Testis (tissue), 2 donors: ENCODE measurements at regions not wholly inside any gene's neighbourhood (a gene's known extent, or its start where the extent isn't known, plus 50 kb on each side); places are given as distances from the start of the nearest gene placed in this dataset.

Experiments used
- DNase-seq: peaks from one replicate; pipeline ENCODE4 v3.0.0-alpha.2; 2019
- H3K27ac ChIP-seq, 2 donors: fragments of 200-600 bp; sonication (generic); one replicate each; pipeline ENCODE4 v1.5.1; 2019
- H3K27me3 ChIP-seq: fragments of 200-600 bp; sonication (generic); one replicate; pipeline ENCODE4 v1.5.1; 2019
- H3K36me3 ChIP-seq: fragments of 200-600 bp; sonication (generic); one replicate; pipeline ENCODE4 v1.5.1; 2017; ENCODE audit warnings: low read depth; ENCODE audit errors: missing control alignments
- H3K4me1 ChIP-seq: fragments of 200-600 bp; sonication (generic); one replicate; pipeline ENCODE4 v1.5.1; 2019
- H3K4me3 ChIP-seq, 2 donors: fragments of 200-600 bp; sonication (generic); one replicate each; pipeline ENCODE4 v1.5.1; 2017 to 2019
- H3K9me3 ChIP-seq: fragments of 200-600 bp; sonication (generic); one replicate; pipeline ENCODE4 v1.5.1; 2017
- POLR2A ChIP-seq: fragments of 450-650 bp; IDR thresholded peaks from one replicate; pipeline ENCODE4 v1.6.1; 2017; ENCODE audit warnings: antibody characterized with exemption, mild to moderate bottlenecking, moderate library complexity
- WGBS, 2 donors: methylation state at CpG; one replicate each; pipeline ENCODE4 v1.1.5; 2018; 5-methylcytosine and 5-hydroxymethylcytosine counted together
- intact Hi-C: fragments of 100-400 bp; cut with DNase I; formaldehyde crosslinking; loops from one replicate; pipeline ENCODE4 v1.15.1; 2023; ENCODE audit warnings: low total_unique reads
- TF ChIP-seq, protein P1 (sequence below), 3 experiments: fragments of 450-650 bp in 2 of 3; fragments of 200-600 bp in 1 of 3; sonication (generic) in 1 of 3; IDR thresholded peaks; one replicate each; pipeline ENCODE4 v1.5.1; 2016 to 2019; ENCODE audit warnings: antibody characterized with exemption in 3 of 3, mild to moderate bottlenecking in 2 of 3, moderate library complexity in 1 of 3

DNA sequence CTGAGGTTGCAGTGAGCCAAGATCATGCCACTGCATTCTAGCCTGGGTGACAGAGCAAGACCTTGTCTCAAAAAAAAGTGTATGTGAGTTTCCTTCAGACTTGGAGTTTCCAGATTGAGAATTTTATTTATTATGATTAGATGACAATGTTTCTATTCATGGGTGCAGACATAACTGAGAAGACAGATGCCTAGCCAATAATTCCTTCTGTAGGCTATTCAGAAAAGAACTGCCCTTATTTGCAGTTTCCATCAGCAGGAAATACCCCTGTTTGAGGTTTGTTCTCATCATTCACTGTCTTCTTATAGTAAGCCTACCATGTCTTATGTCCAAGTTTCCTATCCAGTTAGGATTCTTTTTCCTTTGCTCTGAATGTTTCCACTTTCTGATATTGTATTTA is 269.0 kb downstream of the KTN1 start:
- TF ChIP-seq POLR2A, result no peak
- TF ChIP-seq, protein P1, sequence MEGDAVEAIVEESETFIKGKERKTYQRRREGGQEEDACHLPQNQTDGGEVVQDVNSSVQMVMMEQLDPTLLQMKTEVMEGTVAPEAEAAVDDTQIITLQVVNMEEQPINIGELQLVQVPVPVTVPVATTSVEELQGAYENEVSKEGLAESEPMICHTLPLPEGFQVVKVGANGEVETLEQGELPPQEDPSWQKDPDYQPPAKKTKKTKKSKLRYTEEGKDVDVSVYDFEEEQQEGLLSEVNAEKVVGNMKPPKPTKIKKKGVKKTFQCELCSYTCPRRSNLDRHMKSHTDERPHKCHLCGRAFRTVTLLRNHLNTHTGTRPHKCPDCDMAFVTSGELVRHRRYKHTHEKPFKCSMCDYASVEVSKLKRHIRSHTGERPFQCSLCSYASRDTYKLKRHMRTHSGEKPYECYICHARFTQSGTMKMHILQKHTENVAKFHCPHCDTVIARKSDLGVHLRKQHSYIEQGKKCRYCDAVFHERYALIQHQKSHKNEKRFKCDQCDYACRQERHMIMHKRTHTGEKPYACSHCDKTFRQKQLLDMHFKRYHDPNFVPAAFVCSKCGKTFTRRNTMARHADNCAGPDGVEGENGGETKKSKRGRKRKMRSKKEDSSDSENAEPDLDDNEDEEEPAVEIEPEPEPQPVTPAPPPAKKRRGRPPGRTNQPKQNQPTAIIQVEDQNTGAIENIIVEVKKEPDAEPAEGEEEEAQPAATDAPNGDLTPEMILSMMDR (IDR thresholded peaks at IDR 0.05), result no peak
- H3K36me3 ChIP-seq, result no peaks in the 10 kb centered on the region
- no peak overlapping the region for H3K27ac ChIP-seq
- H3K4me3 ChIP-seq, result no peak overlapping the region
- intact Hi-C loops, result no loop called here
- H3K27me3 ChIP-seq, result no peaks in the 10 kb centered on the region
- no peak for DNase-seq
- no peaks in the 10 kb centered on the region for H3K9me3 ChIP-seq
- H3K4me1 ChIP-seq, result no peaks in the 10 kb centered on the region

DNA sequence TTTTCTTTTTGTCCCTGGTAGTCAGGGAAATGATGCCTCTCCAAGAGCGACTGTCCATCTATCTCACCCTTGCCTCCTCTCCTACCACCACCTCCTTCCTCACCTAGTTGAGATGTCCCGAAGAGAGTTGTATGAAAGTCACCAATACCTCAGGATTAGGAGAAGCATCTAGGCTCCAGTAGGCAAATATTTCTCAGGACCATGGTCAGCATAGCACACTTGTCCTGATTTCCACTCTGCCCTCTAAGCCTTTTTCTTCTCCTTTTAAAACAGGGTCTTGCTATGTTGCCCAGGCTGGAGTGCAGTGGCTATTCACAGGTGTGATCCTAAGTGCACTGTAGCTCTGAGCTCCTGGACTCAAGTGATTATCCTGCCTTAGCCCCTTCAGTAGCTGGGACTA is 268.4 kb upstream of the PELI2 start:
- no peaks in the 10 kb centered on the region for H3K9me3 ChIP-seq
- H3K27ac ChIP-seq, result no peak overlapping the region
- WGBS, 2 donors, result 99 to 100% methylated on average over 2 of the region's 2 CpGs
- no peak for DNase-seq
- intact Hi-C loops, result no loop called here
- H3K4me1 ChIP-seq, result no peaks in the 10 kb centered on the region
- no peak overlapping the region for H3K4me3 ChIP-seq
- no peak for TF ChIP-seq POLR2A
- TF ChIP-seq, protein P1 (IDR thresholded peaks at IDR 0.05), result no peak
- no peaks in the 10 kb centered on the region for H3K36me3 ChIP-seq
- H3K27me3 ChIP-seq, result no peaks in the 10 kb centered on the region

DNA sequence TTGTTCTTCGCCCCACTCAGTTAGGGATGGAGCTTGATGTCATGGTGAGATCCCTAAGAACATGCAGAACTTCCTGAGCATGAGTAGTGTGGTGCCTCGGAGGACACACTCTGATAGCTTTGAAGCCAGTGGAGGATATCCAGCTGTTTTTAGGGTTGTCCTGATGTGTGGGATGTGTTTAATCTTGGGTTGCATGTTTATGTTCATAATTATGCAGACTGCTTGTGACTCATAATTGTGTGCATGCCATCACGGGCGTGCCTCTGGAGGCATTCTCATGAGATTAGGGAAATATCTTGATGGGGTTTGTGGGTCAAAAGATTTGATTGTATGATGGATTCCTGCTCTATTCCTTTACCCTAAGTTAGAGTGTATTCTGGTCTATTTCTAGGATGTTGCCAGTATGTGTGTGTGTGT is 267.4 kb upstream of the PELI2 start:
- no peaks in the 10 kb centered on the region for H3K9me3 ChIP-seq
- intact Hi-C loops, result no loop called here
- no peak for DNase-seq
- H3K4me3 ChIP-seq, result no peak overlapping the region
- WGBS, 2 donors, result 77 to 87% methylated on average over 4 of the region's 4 CpGs
- no peak for TF ChIP-seq POLR2A
- TF ChIP-seq, protein P1 (IDR thresholded peaks at IDR 0.05), result no peak
- H3K27ac ChIP-seq, result no peak overlapping the region
- no peaks in the 10 kb centered on the region for H3K4me1 ChIP-seq
- H3K36me3 ChIP-seq, result no peaks in the 10 kb centered on the region
- H3K27me3 ChIP-seq, result no peaks in the 10 kb centered on the region

DNA sequence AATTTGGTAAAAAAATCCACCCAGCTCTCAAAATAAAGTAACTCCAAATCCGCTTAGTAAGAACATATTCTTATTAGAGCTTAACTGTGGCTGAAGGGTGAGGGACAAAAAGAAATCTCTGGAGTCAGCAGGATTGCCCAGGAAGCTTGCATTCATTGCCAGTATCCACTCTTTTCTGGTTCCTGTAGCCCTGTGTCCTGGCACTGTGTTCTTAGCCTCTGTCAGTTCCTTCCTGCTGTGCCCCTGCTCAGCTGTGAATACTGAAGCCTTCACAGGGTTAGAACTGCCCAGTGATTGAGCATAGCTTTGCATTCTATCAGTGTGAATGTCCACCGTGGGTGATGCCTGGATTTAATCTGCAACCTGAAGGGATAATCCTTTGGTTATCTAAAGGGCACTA is 266.9 kb upstream of the PELI2 start:
- DNase-seq, result no peak
- Histone ChIP-seq H3K4me1 (no peaks in the 10 kb centered on the region), H3K4me3 (no peak overlapping the region), H3K9me3 (no peaks in the 10 kb centered on the region), H3K27ac (no peak overlapping the region), H3K36me3 (no peaks in the 10 kb centered on the region), H3K27me3 (no peaks in the 10 kb centered on the region)
- intact Hi-C loops, result no loop called here
- no peak for TF ChIP-seq POLR2A
- TF ChIP-seq, protein P1 (IDR thresholded peaks at IDR 0.05), result no peak
- 63 to 79% methylated on average over 2 of the region's 2 CpGs for WGBS, 2 donors

DNA sequence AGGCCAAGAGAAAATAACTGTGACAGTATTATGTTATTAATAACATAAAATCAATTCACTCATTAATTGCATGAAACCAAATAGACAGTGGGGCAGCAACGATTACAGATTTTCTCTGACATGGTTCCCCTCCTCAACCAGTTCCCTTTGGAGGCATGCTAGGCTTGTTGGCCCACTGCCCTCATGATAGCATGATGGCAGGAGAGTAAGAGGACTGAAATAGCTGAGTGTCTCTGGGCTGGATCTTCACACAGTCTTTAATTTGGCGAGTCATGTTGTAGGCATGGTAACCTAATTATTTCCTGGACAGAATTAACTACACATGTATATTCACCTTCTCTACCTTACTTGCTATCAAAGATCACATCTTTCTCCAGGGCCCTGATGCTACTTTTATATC is 266.2 kb upstream of the PELI2 start:
- TF ChIP-seq, protein P1 (IDR thresholded peaks at IDR 0.05), result no peak
- TF ChIP-seq POLR2A, result no peak
- Histone ChIP-seq H3K9me3 (no peaks in the 10 kb centered on the region), H3K4me3 (no peak overlapping the region), H3K27me3 (no peaks in the 10 kb centered on the region), H3K36me3 (no peaks in the 10 kb centered on the region), H3K4me1 (no peaks in the 10 kb centered on the region), H3K27ac (no peak overlapping the region)
- no peak for DNase-seq
- 87 to 93% methylated on average over 2 of the region's 2 CpGs for WGBS, 2 donors
- intact Hi-C loops, result no loop called here
